Endodermal cell (in vitro differentiated cells): ENCODE measurements at regions not wholly inside any gene's neighbourhood (a gene's known extent, or its start where the extent isn't known, plus 50 kb on each side); places are given as distances from the start of the nearest gene placed in this dataset.

Experiments used
- DNase-seq: peaks from one replicate; pipeline ENCODE4 v3.0.0-alpha.2; 2017
- H3K27ac ChIP-seq: 2 replicates; pipeline ENCODE4 v1.5.1; 2013; ENCODE audit warnings: mild to moderate bottlenecking, low read depth, low read length, moderate library complexity
- H3K27me3 ChIP-seq: 2 replicates; pipeline ENCODE4 v1.6.1; 2013; ENCODE audit warnings: mild to moderate bottlenecking, low read length, moderate library complexity; ENCODE audit not compliant: insufficient read depth, control insufficient read depth, poor library complexity, severe bottlenecking
- H3K36me3 ChIP-seq: 2 replicates; pipeline ENCODE4 v1.7.0; 2013; ENCODE audit warnings: mild to moderate bottlenecking, low read length, moderate library complexity; ENCODE audit not compliant: control insufficient read depth, insufficient read depth
- H3K4me1 ChIP-seq: one replicate; pipeline ENCODE4 v1.7.0; 2013; ENCODE audit warnings: low read length; ENCODE audit not compliant: control insufficient read depth, insufficient read depth
- H3K4me3 ChIP-seq: 2 replicates; pipeline ENCODE4 v1.5.1; 2013; ENCODE audit warnings: mild to moderate bottlenecking, low read length, moderate library complexity
- H3K9ac ChIP-seq: 2 replicates; pipeline ENCODE4 v1.6.1; 2013; ENCODE audit warnings: mild to moderate bottlenecking, low read length, moderate library complexity; ENCODE audit not compliant: poor library complexity, severe bottlenecking; ENCODE audit errors: extremely low read depth
- H3K9me3 ChIP-seq: 2 replicates; pipeline ENCODE4 v1.6.1; 2013; ENCODE audit warnings: mild to moderate bottlenecking, low read length, moderate library complexity; ENCODE audit not compliant: control insufficient read depth
- H3K27ac Mint-ChIP-seq: 2 replicates; pipeline ENCODE4 v1.8.0; 2020; ENCODE audit warnings: mixed read lengths
- H3K27me3 Mint-ChIP-seq: 2 replicates; pipeline ENCODE4 v1.8.0; 2021; ENCODE audit warnings: mild to moderate bottlenecking, mixed read lengths; ENCODE audit not compliant: insufficient read depth
- H3K36me3 Mint-ChIP-seq: 2 replicates; pipeline ENCODE4 v1.8.0; 2020; ENCODE audit warnings: low read depth, mixed read lengths
- H3K4me1 Mint-ChIP-seq: 2 replicates; pipeline ENCODE4 v1.8.0; 2020; ENCODE audit warnings: mixed read lengths
- H3K4me3 Mint-ChIP-seq: 2 replicates; pipeline ENCODE4 v1.8.0; 2020; ENCODE audit warnings: mild to moderate bottlenecking, moderate library complexity, mixed read lengths
- H3K9me3 Mint-ChIP-seq: 2 replicates; pipeline ENCODE4 v1.8.0; 2020; ENCODE audit warnings: mild to moderate bottlenecking, mixed read lengths
- WGBS, 2 experiments: methylation state at CpG; one replicate each; pipeline versions ENCODE4 v1.1.5 to v1.1.7; 2013; ENCODE audit warnings: missing lambda C conversion rate in 2 of 2, mixed read lengths in 1 of 2; ENCODE audit not compliant: insufficient coverage in 1 of 2, insufficient read length in 1 of 2; 5-methylcytosine and 5-hydroxymethylcytosine counted together
- TF ChIP-seq, protein P1 (sequence below): fragments of 200-600 bp; sonication (generic); conservative IDR thresholded peaks from 2 replicates; pipeline ENCODE4 v1.5.0; 2021; ENCODE audit warnings: antibody characterized with exemption, mild to moderate bottlenecking

DNA sequence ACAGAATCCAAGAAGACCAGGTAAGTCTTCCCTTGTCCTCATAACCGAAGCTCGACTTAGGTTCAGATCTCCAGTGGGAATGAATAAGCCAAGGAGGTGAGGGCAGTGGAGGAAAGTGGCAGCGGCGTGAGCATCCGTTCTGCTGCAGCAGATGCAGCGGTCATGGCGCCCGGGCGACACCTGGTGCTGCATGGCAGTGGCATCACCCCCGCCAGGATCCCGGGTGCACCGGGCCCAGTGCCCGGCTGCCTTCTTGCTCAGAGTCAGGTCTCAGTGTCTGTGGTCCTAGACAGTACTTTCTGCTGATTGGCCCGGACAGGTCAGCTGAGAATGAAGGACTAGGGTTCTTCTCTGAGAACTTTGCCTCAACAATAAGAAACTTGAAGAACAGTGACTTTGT is 83.4 kb upstream of the SORBS2 start:
- Mint-ChIP-seq H3K27ac (no peak overlapping the region), H3K4me3 (no peak overlapping the region), H3K4me1 (peaks cover 2% of the 10 kb centered on the region), H3K36me3 (no peaks in the 10 kb centered on the region), H3K9me3 (peaks cover 7% of the 10 kb centered on the region), H3K27me3 (no peaks in the 10 kb centered on the region)
- Histone ChIP-seq H3K9ac (no peak overlapping the region), H3K36me3 (no peaks in the 10 kb centered on the region), H3K4me3 (no peak overlapping the region), H3K4me1 (no peaks in the 10 kb centered on the region), H3K27ac (no peak overlapping the region), H3K9me3 (peaks cover 4% of the 10 kb centered on the region), H3K27me3 (no peaks in the 10 kb centered on the region)
- TF ChIP-seq, protein P1, sequence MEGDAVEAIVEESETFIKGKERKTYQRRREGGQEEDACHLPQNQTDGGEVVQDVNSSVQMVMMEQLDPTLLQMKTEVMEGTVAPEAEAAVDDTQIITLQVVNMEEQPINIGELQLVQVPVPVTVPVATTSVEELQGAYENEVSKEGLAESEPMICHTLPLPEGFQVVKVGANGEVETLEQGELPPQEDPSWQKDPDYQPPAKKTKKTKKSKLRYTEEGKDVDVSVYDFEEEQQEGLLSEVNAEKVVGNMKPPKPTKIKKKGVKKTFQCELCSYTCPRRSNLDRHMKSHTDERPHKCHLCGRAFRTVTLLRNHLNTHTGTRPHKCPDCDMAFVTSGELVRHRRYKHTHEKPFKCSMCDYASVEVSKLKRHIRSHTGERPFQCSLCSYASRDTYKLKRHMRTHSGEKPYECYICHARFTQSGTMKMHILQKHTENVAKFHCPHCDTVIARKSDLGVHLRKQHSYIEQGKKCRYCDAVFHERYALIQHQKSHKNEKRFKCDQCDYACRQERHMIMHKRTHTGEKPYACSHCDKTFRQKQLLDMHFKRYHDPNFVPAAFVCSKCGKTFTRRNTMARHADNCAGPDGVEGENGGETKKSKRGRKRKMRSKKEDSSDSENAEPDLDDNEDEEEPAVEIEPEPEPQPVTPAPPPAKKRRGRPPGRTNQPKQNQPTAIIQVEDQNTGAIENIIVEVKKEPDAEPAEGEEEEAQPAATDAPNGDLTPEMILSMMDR, result no peak
- DNase-seq, result no peak
- 96 to 100% methylated on average over 8 to 14 of the region's 14 CpGs for WGBS, 2 experiments

DNA sequence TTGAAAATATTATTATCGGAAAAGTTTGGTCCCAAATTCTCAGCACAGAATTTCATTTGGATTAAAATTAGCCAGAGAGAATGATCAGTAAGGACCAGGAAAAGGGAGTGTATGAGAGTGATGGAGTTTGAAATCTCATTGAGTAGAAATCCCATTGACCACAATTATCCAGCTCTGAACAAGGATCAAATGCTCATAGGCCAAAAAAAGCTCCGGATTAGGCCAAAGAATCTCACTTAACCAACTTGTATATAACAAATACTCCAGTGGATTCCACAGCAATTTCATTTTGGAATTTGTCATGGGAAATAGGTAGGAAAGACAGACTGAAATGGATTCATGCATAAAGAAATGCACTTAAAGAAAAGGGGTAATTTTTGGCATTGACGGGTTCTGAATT is 83.9 kb upstream of the SORBS2 start:
- Histone ChIP-seq H3K9ac (no peak overlapping the region), H3K36me3 (no peaks in the 10 kb centered on the region), H3K27ac (no peak overlapping the region), H3K27me3 (no peaks in the 10 kb centered on the region), H3K4me3 (no peak overlapping the region), H3K9me3 (peaks cover 4% of the 10 kb centered on the region), H3K4me1 (no peaks in the 10 kb centered on the region)
- no peaks in the 10 kb centered on the region for H3K36me3 Mint-ChIP-seq
- 93 to 100% methylated on average over 2 to 3 of the region's 3 CpGs for WGBS, 2 experiments
- no peak overlapping the region for H3K27ac Mint-ChIP-seq
- DNase-seq, result no peak
- no peaks in the 10 kb centered on the region for H3K27me3 Mint-ChIP-seq
- no peak overlapping the region for H3K4me3 Mint-ChIP-seq
- H3K9me3 Mint-ChIP-seq, result peaks cover 7% of the 10 kb centered on the region
- H3K4me1 Mint-ChIP-seq, result no peaks in the 10 kb centered on the region
- TF ChIP-seq, protein P1, result no peak

DNA sequence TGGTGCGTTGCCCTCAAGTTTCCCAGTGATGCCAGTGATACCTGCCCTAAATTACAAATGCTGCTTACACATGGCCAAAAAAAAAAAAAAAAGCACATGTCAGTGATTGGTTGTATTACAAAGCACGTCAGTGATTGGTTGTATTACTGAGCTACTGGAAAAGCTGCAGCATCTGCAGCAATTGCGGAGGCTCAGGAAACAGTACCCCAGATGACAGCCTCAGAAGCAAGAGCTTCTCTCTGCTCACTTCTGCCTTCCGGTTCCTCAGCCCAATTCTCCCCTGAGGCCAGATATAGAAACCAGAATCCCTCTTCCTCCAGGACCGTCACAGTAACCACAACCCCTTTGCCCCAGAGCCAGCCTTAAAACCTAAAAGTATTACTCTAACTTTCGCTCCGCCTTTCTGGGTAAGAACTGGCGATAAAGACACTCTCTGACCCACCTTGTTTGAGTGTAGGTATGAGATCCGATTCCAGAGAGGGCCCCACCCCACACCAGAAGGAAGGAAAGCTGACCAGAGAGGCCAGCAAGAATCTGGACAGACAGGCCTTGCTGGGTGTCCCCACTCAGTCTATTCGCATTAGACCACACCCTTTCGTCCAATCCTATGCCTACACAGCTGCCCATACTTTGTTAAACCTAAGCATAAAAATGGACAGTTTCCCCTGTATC is 85.0 kb upstream of the SORBS2 start:
- H3K27ac ChIP-seq, result no peak overlapping the region
- no peaks in the 10 kb centered on the region for H3K4me1 ChIP-seq
- Mint-ChIP-seq H3K9me3 (peaks cover 7% of the 10 kb centered on the region), H3K27me3 (no peaks in the 10 kb centered on the region), H3K4me1 (no peaks in the 10 kb centered on the region), H3K4me3 (no peak overlapping the region), H3K36me3 (no peaks in the 10 kb centered on the region), H3K27ac (no peak overlapping the region)
- 89 to 92% methylated on average over 3 to 11 of the region's 11 CpGs for WGBS, 2 experiments
- no peak overlapping the region for H3K9ac ChIP-seq
- H3K27me3 ChIP-seq, result no peaks in the 10 kb centered on the region
- DNase-seq, result no peak
- no peaks in the 10 kb centered on the region for H3K36me3 ChIP-seq
- H3K4me3 ChIP-seq, result no peak overlapping the region
- H3K9me3 ChIP-seq, result peaks cover 4% of the 10 kb centered on the region
- TF ChIP-seq, protein P1, result no peak
